T-cell (primary cell): ENCODE measurements at regions not wholly inside any gene's neighbourhood (a gene's known extent, or its start where the extent isn't known, plus 50 kb on each side); places are given as distances from the start of the nearest gene placed in this dataset.
"Not testable (repeated sequence)": the region's sequence is repeated elsewhere in the genome, so short reads cannot be mapped to it uniquely, and the experiment has no call there.

Experiments
- ATAC-seq, 4 experiments: fragments of 200-7000 bp in 3 of 4; fragments of 150-1000 bp in 1 of 4; cut with Tn5 transposase; replicated peaks in 1 of 4; 1 replicate in 3 of 4; 2 replicates in 1 of 4; pipeline ENCODE4 v1.10.0; 2021; ENCODE audit warnings: moderate library complexity in 3 of 4, mild to moderate bottlenecking in 2 of 4, moderate number of reproducible peaks in 1 of 4
- CTCF ChIA-PET, 2 donors: fragments of 300-600 bp; sonication (Branson Sonifier 250); formaldehyde crosslinking; loops; one replicate each; lab custom pipeline; 2022; ENCODE audit warnings: antibody characterized with exemption in 2 of 2; lab: Charles Lee
- POLR2A ChIA-PET, 2 donors: fragments of 300-600 bp; sonication (Branson Sonifier 250); formaldehyde crosslinking; loops; one replicate each; lab custom pipeline; 2022; ENCODE audit warnings: antibody characterized with exemption in 2 of 2; lab: Charles Lee
- DNase-seq, 35 experiments: peaks; one replicate each; pipeline versions ENCODE4 v3.0.0 to v3.0.0-alpha.2; 2013 to 2023
- H3K27ac ChIP-seq: one replicate; pipeline ENCODE4 v1.5.1; 2013; ENCODE audit warnings: low read length
- H3K27me3 ChIP-seq, 2 experiments: replicated peaks in 1 of 2; 1 replicate in 1 of 2; 2 replicates in 1 of 2; pipeline versions ENCODE4 v1.6.1 to v1.7.0; 2013; ENCODE audit warnings: low read length in 1 of 2, mixed read lengths in 1 of 2; ENCODE audit not compliant: control insufficient read depth in 2 of 2, insufficient read depth in 2 of 2; ENCODE audit errors: extremely low read depth in 1 of 2
- H3K36me3 ChIP-seq, 2 donors: 1 replicate in 1 of 2; 2 replicates in 1 of 2; pipeline versions ENCODE4 v1.6.1 to v1.7.0; 2013; ENCODE audit warnings: low read length in 1 of 2; ENCODE audit not compliant: control insufficient read depth in 2 of 2, insufficient read depth in 1 of 2; ENCODE audit errors: extremely low read depth in 1 of 2
- H3K4me1 ChIP-seq, 2 experiments: 1 replicate in 1 of 2; 2 replicates in 1 of 2; pipeline versions ENCODE4 v1.6.1 to v1.7.0; 2013; ENCODE audit warnings: low read length in 2 of 2, mixed read lengths in 1 of 2; ENCODE audit not compliant: insufficient read depth in 2 of 2, control insufficient read depth in 1 of 2; ENCODE audit errors: extremely low read depth in 1 of 2
- H3K4me3 ChIP-seq, 2 donors: 1 replicate in 1 of 2; 2 replicates in 1 of 2; pipeline versions ENCODE4 v1.5.1 to v1.7.0; 2013; ENCODE audit warnings: mild to moderate bottlenecking in 2 of 2, low read length in 1 of 2, moderate library complexity in 1 of 2; ENCODE audit not compliant: control insufficient read depth in 1 of 2; ENCODE audit errors: extremely low read depth in 1 of 2
- H3K9me3 ChIP-seq: 2 replicates; pipeline ENCODE4 v1.7.0; 2013
- H3K27ac Mint-ChIP-seq, 2 donors: one replicate each; pipeline ENCODE4 v1.8.0; 2020 to 2021; ENCODE audit warnings: mild to moderate bottlenecking in 2 of 2, mixed read lengths in 2 of 2
- H3K27me3 Mint-ChIP-seq, 2 donors: one replicate each; pipeline ENCODE4 v1.8.0; 2021 to 2022; ENCODE audit warnings: mixed read lengths in 2 of 2
- H3K36me3 Mint-ChIP-seq: one replicate; pipeline ENCODE4 v1.8.0; 2021; ENCODE audit warnings: mixed read lengths
- H3K4me1 Mint-ChIP-seq, 3 donors: one replicate each; pipeline ENCODE4 v1.8.0; 2020 to 2022; ENCODE audit warnings: mixed read lengths in 3 of 3, mild to moderate bottlenecking in 1 of 3
- H3K4me3 Mint-ChIP-seq, 3 donors: one replicate each; pipeline ENCODE4 v1.8.0; 2020 to 2022; ENCODE audit warnings: mild to moderate bottlenecking in 3 of 3, mixed read lengths in 3 of 3, moderate library complexity in 3 of 3
- H3K9me3 Mint-ChIP-seq, 3 donors: one replicate each; pipeline ENCODE4 v1.8.0; 2020 to 2022; ENCODE audit warnings: mixed read lengths in 3 of 3
- WGBS: methylation state at CpG from one replicate; pipeline ENCODE4 v1.1.5; 2013; ENCODE audit warnings: missing lambda C conversion rate; ENCODE audit not compliant: insufficient coverage; 5-methylcytosine and 5-hydroxymethylcytosine counted together

DNA sequence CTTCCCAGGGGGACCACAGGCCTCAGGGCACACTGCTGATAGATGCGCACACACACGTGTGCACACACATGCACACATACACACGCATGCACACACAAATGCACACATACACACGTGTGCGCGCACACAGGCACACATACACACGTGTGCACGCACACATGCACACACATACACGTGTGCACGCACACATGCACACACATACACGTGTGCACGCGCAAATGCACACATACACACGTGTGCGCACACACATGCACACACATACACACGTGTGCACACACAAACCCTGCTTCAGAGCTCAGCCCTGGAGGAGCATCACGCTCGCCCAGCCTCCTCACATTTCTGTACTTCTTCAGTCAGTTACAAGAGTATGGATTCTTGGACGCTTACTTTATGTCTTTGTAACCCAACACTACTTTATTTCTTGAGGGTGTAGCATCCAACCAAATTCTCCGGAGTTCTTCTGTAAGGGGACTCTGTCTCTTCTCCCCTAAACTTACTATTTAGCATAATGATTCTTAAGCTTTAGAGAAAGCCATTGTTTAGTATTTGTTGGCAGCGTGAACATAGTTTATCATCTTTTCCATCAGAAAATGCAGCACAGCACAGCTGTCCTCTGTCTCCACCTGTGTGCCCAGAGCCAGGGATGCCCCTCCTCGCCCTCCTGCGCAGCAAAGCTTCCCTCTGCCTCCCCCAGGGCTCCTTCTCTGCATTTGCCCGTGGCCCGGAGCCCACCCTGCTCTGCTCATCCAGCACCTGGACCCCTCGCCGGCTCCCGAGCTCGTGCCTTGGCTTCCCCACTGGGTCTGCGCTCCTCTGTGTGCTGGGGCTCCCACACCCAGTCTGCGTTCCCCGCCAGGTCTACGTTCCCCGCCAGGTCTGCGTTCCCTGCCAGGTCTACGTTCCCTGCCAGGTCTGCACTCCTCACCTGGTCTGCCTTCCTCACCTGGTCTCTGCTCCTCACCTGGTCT is 74.4 kb upstream of the CTDP1 start:
- POLR2A ChIA-PET: no interaction called here
- no peak for ATAC-seq
- WGBS: 93% methylated on average over 31 of the region's 36 CpGs

DNA sequence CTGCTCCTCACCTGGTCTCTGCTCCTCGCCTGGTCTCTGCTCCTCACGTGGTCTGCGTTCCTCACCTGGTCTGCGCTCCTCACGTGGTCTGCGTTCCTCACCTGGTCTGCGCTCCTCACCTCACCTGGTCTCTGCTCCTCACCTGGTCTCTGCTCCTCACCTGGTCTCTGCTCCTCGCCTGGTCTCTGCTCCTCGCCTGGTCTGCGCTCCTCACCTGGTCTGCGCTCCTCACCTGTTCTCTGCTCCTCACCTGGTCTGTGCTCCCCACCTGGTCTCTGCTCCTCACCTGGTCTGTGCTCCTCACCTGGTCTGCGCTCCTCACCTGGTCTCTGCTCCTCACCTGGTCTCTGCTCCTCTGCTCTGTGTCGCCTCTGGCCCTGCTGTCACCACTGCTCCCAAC is 73.5 kb upstream of the CTDP1 start:
- H3K36me3 ChIP-seq, CTCF ChIA-PET, H3K27ac Mint-ChIP-seq, ATAC-seq, H3K27ac ChIP-seq, H3K4me1 ChIP-seq, H3K9me3 Mint-ChIP-seq, POLR2A ChIA-PET, H3K4me1 Mint-ChIP-seq, H3K4me3 Mint-ChIP-seq, H3K4me3 ChIP-seq, H3K9me3 ChIP-seq, H3K27me3 Mint-ChIP-seq, H3K36me3 Mint-ChIP-seq, DNase-seq: not testable (repeated sequence)
- H3K27me3 ChIP-seq: peaks cover 0 to 28% of the 10 kb centered on the region in 2 experiments
- WGBS: 86% methylated on average over 9 of the region's 13 CpGs

More for the DNA sequence above, 74.4 kb upstream of the CTDP1 start:
- peaks cover 3% of the 10 kb centered on the region in 2 donors for H3K27me3 Mint-ChIP-seq
- Histone ChIP-seq H3K27me3 (peaks cover 0 to 29% of the 10 kb centered on the region in 2 experiments), H3K36me3 (no peaks in the 10 kb centered on the region), H3K9me3 (no peaks in the 10 kb centered on the region), H3K27ac (no peak overlapping the region), H3K4me1 (peaks cover 0 to 2% of the 10 kb centered on the region in 2 experiments), H3K4me3 (no peak overlapping the region)
- H3K4me3 Mint-ChIP-seq: no peak overlapping the region
- DNase-seq: no peak
- no peaks in the 10 kb centered on the region for H3K36me3 Mint-ChIP-seq
- CTCF ChIA-PET: no interaction called here
- peaks cover 0 to 11% (median 5%) of the 10 kb centered on the region in 3 donors for H3K4me1 Mint-ChIP-seq
- H3K27ac Mint-ChIP-seq: no peak overlapping the region
- no peaks in the 10 kb centered on the region for H3K9me3 Mint-ChIP-seq

DNA sequence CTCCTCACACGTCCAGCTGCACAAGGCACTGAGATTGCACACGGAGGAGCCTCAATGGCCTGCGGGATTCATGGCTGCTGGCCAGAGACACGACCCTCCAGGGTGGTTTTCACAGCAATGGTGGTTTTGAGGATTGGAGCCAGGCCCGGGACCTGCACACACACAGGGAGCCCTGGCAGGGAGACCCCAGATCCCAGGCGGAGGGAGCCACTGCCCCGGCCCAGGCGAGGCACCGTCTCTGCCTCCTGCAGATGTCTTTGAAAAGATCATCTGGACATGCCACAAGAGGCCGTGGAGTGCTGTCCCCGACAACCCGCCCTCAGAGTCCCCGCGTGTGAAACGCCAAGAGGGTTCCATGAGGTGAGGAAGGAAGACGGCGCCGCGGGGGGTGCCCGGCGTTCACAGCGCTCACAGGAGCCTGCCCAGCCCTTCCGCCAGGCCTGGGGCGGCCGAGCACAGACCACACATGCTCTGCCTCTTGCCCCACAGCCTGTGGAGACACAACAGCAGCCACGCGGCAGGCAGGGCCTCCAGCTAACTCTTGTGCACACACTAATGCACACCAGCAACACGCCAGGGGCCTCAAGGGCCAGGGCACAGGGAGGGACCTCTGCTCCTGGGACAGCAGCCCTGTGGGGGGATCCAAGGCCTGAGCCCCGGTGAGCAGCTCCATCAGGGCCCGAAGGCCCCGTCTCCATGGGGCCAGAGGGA is 72.8 kb upstream of the CTDP1 start:
- Mint-ChIP-seq H3K4me1 (no peaks in the 10 kb centered on the region), H3K27me3 (no peaks in the 10 kb centered on the region), H3K27ac (no peak overlapping the region), H3K9me3 (no peaks in the 10 kb centered on the region), H3K36me3 (no peaks in the 10 kb centered on the region), H3K4me3 (no peak overlapping the region)
- H3K36me3 ChIP-seq: no peaks in the 10 kb centered on the region
- no peaks in the 10 kb centered on the region for H3K4me1 ChIP-seq
- POLR2A ChIA-PET: no interaction called here
- DNase-seq (no peak), ATAC-seq (no peak)
- H3K4me3 ChIP-seq: no peak overlapping the region
- H3K27ac ChIP-seq: no peak overlapping the region
- WGBS: 85% methylated on average over 31 of the region's 31 CpGs
- peaks cover 0 to 33% of the 10 kb centered on the region in 2 experiments for H3K27me3 ChIP-seq
- H3K9me3 ChIP-seq: no peaks in the 10 kb centered on the region
- CTCF ChIA-PET: no interaction called here

DNA sequence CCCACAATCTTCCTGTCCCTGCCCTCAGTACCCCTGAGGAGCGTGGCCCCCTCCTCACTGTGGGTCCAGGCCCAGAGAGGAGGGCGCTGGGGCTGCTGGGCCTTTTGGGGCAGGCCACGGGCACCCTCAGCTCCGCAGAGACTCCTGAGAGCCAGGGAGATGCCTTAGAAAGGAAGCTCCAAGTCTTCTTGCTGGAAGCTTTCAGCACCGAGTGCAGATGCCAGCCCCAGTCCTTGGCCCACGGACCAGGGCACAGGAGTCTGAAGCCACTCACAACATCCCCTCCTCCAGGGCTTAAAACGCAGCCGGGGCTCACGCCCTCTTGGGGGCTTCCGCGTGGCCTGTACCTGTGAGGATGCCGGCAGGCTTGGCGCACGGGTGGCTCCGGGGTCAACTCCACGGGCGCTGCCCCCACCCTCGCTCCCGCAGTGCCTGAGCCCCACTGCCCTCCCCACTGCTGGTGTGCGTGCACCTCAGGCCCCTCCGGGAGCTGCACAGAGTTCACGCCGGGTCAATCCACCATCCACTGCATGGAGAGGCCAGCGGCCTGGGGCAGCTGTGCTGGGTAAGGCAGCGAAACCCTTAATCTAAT is 72.1 kb upstream of the CTDP1 start:
- ATAC-seq: no peak

DNA sequence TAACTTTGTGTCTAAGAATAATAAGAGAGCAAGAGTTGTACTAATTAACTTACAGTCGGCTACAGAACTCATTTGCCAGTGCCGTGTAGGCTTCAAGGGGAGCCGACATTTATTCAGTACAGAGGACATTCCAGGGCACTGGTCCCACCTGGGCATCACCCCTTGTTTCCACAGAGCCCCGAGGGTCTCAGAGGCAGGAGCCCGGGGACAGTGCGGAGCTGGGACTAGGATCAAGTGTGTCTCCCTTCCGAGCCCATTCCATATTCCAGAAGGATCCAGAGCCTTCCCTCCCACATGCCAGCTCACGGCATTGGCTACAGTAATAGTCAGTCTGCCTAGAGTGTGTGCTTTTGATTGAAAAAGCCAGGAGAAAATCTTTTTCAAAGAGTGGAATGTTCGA is 71.5 kb upstream of the CTDP1 start:
- Mint-ChIP-seq H3K36me3 (no peaks in the 10 kb centered on the region), H3K27me3 (peaks cover 0 to under 1% of the 10 kb centered on the region in 2 donors), H3K4me1 (no peaks in the 10 kb centered on the region), H3K9me3 (no peaks in the 10 kb centered on the region), H3K4me3 (no peak overlapping the region), H3K27ac (no peak overlapping the region)
- no peaks in the 10 kb centered on the region for H3K4me1 ChIP-seq
- 87% methylated on average over 7 of the region's 9 CpGs for WGBS
- H3K27ac ChIP-seq: no peak overlapping the region
- H3K27me3 ChIP-seq: peaks cover 0 to 35% of the 10 kb centered on the region in 2 experiments
- CTCF ChIA-PET: no interaction called here
- H3K9me3 ChIP-seq: no peaks in the 10 kb centered on the region
- DNase-seq (no peak), ATAC-seq (no peak)
- H3K36me3 ChIP-seq: no peaks in the 10 kb centered on the region
- no peak overlapping the region for H3K4me3 ChIP-seq
- POLR2A ChIA-PET: no interaction called here

More for the DNA sequence above, 72.1 kb upstream of the CTDP1 start:
- ChIA-PET POLR2A (no interaction called here), CTCF (no interaction called here)
- Histone ChIP-seq H3K27me3 (peaks cover 0 to 33% of the 10 kb centered on the region in 2 experiments), H3K9me3 (no peaks in the 10 kb centered on the region), H3K36me3 (no peaks in the 10 kb centered on the region), H3K4me1 (no peaks in the 10 kb centered on the region), H3K4me3 (no peak overlapping the region), H3K27ac (no peak overlapping the region)
- Mint-ChIP-seq H3K4me3 (no peak overlapping the region), H3K36me3 (no peaks in the 10 kb centered on the region), H3K9me3 (no peaks in the 10 kb centered on the region), H3K4me1 (no peaks in the 10 kb centered on the region), H3K27me3 (no peaks in the 10 kb centered on the region), H3K27ac (no peak overlapping the region)
- WGBS: 93% methylated on average over 22 of the region's 25 CpGs
- no peak for DNase-seq

DNA sequence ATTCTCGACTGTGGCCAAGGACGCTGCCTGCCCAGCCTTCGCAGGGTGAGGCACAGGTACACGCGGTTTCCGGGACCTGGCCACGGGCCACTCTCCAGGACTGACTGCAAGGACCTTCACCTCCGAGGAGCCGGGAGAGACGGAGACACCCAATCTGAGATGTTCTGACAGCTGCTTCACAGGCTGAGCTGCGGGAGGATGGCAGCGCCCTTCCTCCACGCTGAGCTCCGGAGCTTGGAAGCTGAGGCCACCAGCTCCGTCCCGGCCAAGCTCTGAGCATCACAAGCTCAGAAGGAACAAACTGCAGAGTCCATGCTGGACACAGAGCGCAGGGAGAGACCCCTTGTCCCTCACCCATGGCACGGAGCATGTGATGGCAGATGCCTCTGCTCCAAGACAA is 71.1 kb upstream of the CTDP1 start:
- ChIA-PET POLR2A (no interaction called here), CTCF (no interaction called here)
- DNase-seq (no peak), ATAC-seq (no peak)
- Histone ChIP-seq H3K36me3 (no peaks in the 10 kb centered on the region), H3K27ac (no peak overlapping the region), H3K4me1 (no peaks in the 10 kb centered on the region), H3K4me3 (no peak overlapping the region), H3K27me3 (peaks cover 0 to 39% of the 10 kb centered on the region in 2 experiments), H3K9me3 (no peaks in the 10 kb centered on the region)
- H3K4me1 Mint-ChIP-seq: no peaks in the 10 kb centered on the region
- H3K4me3 Mint-ChIP-seq: no peak overlapping the region
- H3K27me3 Mint-ChIP-seq: peaks cover 0 to 2% of the 10 kb centered on the region in 2 donors
- WGBS: 86% methylated on average over 18 of the region's 18 CpGs
- no peaks in the 10 kb centered on the region for H3K9me3 Mint-ChIP-seq
- no peaks in the 10 kb centered on the region for H3K36me3 Mint-ChIP-seq
- no peak overlapping the region for H3K27ac Mint-ChIP-seq
